ENCODE measurements at regions not wholly inside any gene's neighbourhood (a gene's known extent, or its start where the extent isn't known, plus 50 kb on each side); places are given as distances from the start of the nearest gene placed in this dataset.

- Histone ChIP-seq H3K36me3 (ENCODE audit: insufficient read depth, low read length) (no peaks in the 10 kb centered on the region), H3K4me3 (ENCODE audit: low read length) (no peak overlapping the region), H3K27me3 (ENCODE audit: insufficient read depth, low read length) (no peaks in the 10 kb centered on the region), H3K4me1 (ENCODE audit: insufficient read depth, low read length) (no peaks in the 10 kb centered on the region), H2AFZ (ENCODE audit: low read depth, low read length) (no peak overlapping the region), H3K9me3 (ENCODE audit: low read length) (no peaks in the 10 kb centered on the region)
Measured at GRCh38 chr10:4017336-4017735, 232.3 kb upstream of the KLF6 start.

- H3K9me3 ChIP-seq (ENCODE audit: low read length), result no peaks in the 10 kb centered on the region
- H3K27me3 ChIP-seq (ENCODE audit: insufficient read depth, low read length), result no peaks in the 10 kb centered on the region
- no peaks in the 10 kb centered on the region for H3K4me1 ChIP-seq (ENCODE audit: insufficient read depth, low read length)
- H2AFZ ChIP-seq (ENCODE audit: low read depth, low read length), result no peak overlapping the region
- H3K36me3 ChIP-seq (ENCODE audit: insufficient read depth, low read length), result no peaks in the 10 kb centered on the region
- no peak overlapping the region for H3K4me3 ChIP-seq (ENCODE audit: low read length)
Measured at GRCh38 chr10:4016214-4016740, 231.3 kb upstream of the KLF6 start.

DNA sequence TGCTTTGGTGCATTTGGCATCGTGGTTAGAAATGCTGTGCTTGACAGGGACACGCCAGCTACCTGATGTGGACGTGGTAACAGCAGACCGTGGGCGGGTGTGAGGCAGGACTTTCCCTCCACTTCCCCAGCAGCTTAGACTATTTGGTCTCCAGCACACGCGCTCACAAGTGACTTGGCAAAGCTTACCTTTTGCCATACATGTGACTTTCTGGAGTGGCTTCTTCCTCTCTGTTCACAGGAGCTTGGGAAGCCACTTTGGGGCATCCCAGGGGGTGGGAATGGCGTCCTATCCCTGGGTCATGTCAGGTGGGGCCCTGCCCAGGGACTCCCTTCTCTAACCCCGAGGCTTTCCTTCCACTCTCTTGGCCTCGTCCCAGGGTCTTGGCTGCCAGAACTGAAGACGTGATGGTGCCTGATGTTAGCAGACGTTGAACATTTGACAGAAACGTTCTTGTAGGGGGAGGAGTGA is 228.7 kb upstream of the KLF6 start:
- Histone ChIP-seq H3K27me3 (ENCODE audit: insufficient read depth, low read length) (no peaks in the 10 kb centered on the region), H3K4me1 (ENCODE audit: insufficient read depth, low read length) (peaks cover 5% of the 10 kb centered on the region), H3K36me3 (ENCODE audit: insufficient read depth, low read length) (no peaks in the 10 kb centered on the region), H2AFZ (ENCODE audit: low read depth, low read length) (no peak overlapping the region), H3K4me3 (ENCODE audit: low read length) (no peak overlapping the region), H3K9me3 (ENCODE audit: low read length) (no peaks in the 10 kb centered on the region)

DNA sequence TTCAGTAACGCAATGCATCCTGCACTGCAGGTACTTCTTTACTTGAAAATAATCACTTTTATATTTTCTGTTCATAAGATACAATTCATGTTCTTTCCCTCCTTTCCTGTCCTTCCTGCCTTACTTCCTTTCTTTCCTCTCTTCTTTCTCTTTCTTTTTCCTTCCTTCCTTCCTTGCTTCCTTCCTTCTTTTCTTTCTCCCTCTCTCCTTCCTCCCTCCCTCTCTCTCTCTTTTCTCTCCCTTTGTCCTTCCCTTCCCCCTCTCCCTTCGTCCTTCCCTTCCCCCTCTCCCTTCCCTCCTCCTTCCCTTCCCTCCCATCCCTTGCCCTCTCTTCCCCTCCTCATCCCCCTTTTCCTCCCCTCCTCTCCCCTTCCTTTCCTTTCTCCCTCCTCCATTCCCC is 227.8 kb upstream of the KLF6 start:
- peaks cover 5% of the 10 kb centered on the region for H3K4me1 ChIP-seq (ENCODE audit: insufficient read depth, low read length)
- no peak overlapping the region for H2AFZ ChIP-seq (ENCODE audit: low read depth, low read length)
- H3K4me3 ChIP-seq (ENCODE audit: low read length), result no peak overlapping the region
- no peaks in the 10 kb centered on the region for H3K27me3 ChIP-seq (ENCODE audit: insufficient read depth, low read length)
- H3K36me3 ChIP-seq (ENCODE audit: insufficient read depth, low read length), result no peaks in the 10 kb centered on the region
- H3K9me3 ChIP-seq (ENCODE audit: low read length), result no peaks in the 10 kb centered on the region

- H3K9me3 ChIP-seq (ENCODE audit: low read length), result no peaks in the 10 kb centered on the region
- no peak overlapping the region for H2AFZ ChIP-seq (ENCODE audit: low read depth, low read length)
- peaks cover 5% of the 10 kb centered on the region for H3K4me1 ChIP-seq (ENCODE audit: insufficient read depth, low read length)
- H3K4me3 ChIP-seq (ENCODE audit: low read length), result no peak overlapping the region
- H3K36me3 ChIP-seq (ENCODE audit: insufficient read depth, low read length), result no peaks in the 10 kb centered on the region
- no peaks in the 10 kb centered on the region for H3K27me3 ChIP-seq (ENCODE audit: insufficient read depth, low read length)
Measured at GRCh38 chr10:4011136-4011812, 226.3 kb upstream of the KLF6 start.

DNA sequence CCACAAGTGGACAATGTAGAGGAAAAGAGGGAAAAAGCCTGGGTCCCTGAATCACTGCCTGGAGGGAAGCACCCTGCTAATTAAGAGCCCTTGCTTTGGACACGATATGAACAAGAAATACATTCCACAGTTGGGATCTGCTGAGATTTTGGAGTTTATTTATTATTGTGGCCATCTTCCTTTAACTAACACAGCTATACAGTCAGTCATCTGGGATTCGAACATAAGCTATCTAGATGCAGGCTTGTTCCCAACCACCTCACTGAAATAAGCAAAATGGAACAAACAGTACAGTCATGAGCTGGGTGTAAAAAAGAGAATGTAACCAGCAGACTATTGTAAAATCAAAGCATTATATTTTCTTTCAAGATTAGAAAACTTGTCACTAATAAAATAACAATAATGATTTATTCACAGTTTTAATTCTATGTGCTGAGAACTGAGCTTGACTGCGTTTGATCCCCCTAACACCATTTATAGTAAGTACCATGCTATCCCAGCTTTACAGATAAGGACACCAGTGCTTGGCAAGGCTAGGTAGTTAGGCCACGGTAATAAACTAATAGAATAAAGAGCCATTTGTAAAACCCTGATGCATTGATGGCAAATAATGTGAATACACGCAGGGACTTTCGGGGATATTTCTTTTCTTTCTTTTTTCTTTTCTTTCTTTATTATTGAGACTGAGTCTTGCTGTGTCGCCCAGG is 223.8 kb upstream of the KLF6 start:
- Histone ChIP-seq H3K36me3 (ENCODE audit: insufficient read depth, low read length) (no peaks in the 10 kb centered on the region), H3K27me3 (ENCODE audit: insufficient read depth, low read length) (no peaks in the 10 kb centered on the region), H3K4me1 (ENCODE audit: insufficient read depth, low read length) (peaks cover 5% of the 10 kb centered on the region), H3K4me3 (ENCODE audit: low read length) (no peak overlapping the region), H3K9me3 (ENCODE audit: low read length) (no peaks in the 10 kb centered on the region), H2AFZ (ENCODE audit: low read depth, low read length) (no peak overlapping the region)

DNA sequence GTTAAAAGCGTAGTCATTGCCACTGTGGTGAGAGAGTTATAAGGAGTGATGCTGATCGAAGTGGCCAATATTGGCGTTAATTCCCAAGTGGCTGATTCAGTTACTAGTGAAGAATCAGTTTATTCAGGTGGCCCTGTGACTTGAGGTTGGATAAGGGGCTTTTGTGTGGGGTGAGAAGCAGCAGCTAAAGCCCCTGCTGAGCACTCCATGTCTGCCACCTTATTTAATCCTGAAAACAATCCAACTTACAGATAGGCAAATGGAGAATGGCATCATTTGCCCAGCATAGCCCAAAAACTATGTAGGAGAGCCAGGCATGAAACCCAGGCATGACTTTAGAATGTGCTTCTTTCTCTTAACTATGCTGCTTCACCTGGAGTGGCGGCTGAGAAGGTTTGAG is 222.8 kb upstream of the KLF6 start:
- Histone ChIP-seq H3K4me3 (ENCODE audit: low read length) (no peak overlapping the region), H3K9me3 (ENCODE audit: low read length) (no peaks in the 10 kb centered on the region), H3K27me3 (ENCODE audit: insufficient read depth, low read length) (no peaks in the 10 kb centered on the region), H2AFZ (ENCODE audit: low read depth, low read length) (no peak overlapping the region), H3K4me1 (ENCODE audit: insufficient read depth, low read length) (peaks cover 5% of the 10 kb centered on the region), H3K36me3 (ENCODE audit: insufficient read depth, low read length) (no peaks in the 10 kb centered on the region)

- H3K27me3 ChIP-seq (ENCODE audit: insufficient read depth, low read length), result no peaks in the 10 kb centered on the region
- no peaks in the 10 kb centered on the region for H3K36me3 ChIP-seq (ENCODE audit: insufficient read depth, low read length)
- no peak overlapping the region for H2AFZ ChIP-seq (ENCODE audit: low read depth, low read length)
Measured at GRCh38 chr10:4006858-4007257, 221.8 kb upstream of the KLF6 start.

DNA sequence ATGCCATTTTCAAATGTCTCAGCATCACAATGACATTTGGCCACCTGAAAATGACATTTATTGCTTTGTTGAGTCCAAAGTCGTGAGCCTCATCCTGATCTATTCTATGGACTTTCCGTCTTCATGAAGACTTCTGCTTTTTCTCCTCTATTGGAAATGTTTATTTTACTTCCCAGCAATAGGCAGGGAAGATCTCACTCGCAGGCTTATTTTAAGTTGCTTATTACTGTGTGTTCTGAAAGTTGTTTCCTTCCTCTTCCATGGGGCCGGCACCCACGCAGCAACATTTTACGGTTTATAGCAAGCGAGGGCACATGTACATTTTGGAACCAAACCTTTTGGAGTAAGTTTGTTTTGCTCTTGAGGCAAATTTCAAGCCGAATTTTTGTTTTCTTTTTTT is 221.0 kb upstream of the KLF6 start:
- Histone ChIP-seq H3K36me3 (ENCODE audit: insufficient read depth, low read length) (no peaks in the 10 kb centered on the region), H3K4me3 (ENCODE audit: low read length) (no peak overlapping the region), H3K27me3 (ENCODE audit: insufficient read depth, low read length) (no peaks in the 10 kb centered on the region), H3K9me3 (ENCODE audit: low read length) (no peaks in the 10 kb centered on the region), H3K4me1 (ENCODE audit: insufficient read depth, low read length) (peaks cover 3% of the 10 kb centered on the region), H2AFZ (ENCODE audit: low read depth, low read length) (no peak overlapping the region)

More at GRCh38 chr10:4006858-4007257, 221.8 kb upstream of the KLF6 start:
- H3K9me3 ChIP-seq (ENCODE audit: low read length), result no peaks in the 10 kb centered on the region
- peaks cover 5% of the 10 kb centered on the region for H3K4me1 ChIP-seq (ENCODE audit: insufficient read depth, low read length)
- H3K4me3 ChIP-seq (ENCODE audit: low read length), result no peak overlapping the region

DNA sequence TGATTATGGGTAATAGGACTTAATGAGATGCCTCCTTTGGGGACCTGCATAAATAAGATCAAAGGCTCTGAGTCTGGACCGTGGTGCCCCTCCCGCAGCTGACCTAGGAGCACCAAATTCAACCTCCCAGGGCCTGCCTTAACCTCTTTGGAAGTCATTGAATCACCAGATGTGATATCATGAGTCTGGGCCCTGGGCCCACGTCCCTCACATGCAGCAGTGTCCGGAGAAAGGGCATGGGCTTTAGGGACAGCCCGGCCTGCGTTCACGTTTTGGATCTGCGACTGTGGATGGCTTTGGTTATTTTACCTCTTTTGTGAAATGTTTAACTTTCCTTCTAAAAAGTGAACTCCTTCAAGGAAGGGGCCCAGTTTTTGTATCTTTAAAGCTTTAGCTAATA is 220.0 kb upstream of the KLF6 start:
- no peak overlapping the region for H2AFZ ChIP-seq (ENCODE audit: low read depth, low read length)
- H3K27me3 ChIP-seq (ENCODE audit: insufficient read depth, low read length), result no peaks in the 10 kb centered on the region
- H3K4me3 ChIP-seq (ENCODE audit: low read length), result no peak overlapping the region
- no peaks in the 10 kb centered on the region for H3K4me1 ChIP-seq (ENCODE audit: insufficient read depth, low read length)
- no peaks in the 10 kb centered on the region for H3K9me3 ChIP-seq (ENCODE audit: low read length)
- no peaks in the 10 kb centered on the region for H3K36me3 ChIP-seq (ENCODE audit: insufficient read depth, low read length)

- Histone ChIP-seq H3K9me3 (ENCODE audit: low read length) (no peaks in the 10 kb centered on the region), H2AFZ (ENCODE audit: low read depth, low read length) (no peak overlapping the region), H3K36me3 (ENCODE audit: insufficient read depth, low read length) (no peaks in the 10 kb centered on the region), H3K4me1 (ENCODE audit: insufficient read depth, low read length) (no peaks in the 10 kb centered on the region), H3K27me3 (ENCODE audit: insufficient read depth, low read length) (no peaks in the 10 kb centered on the region), H3K4me3 (ENCODE audit: low read length) (no peak overlapping the region)
Measured at GRCh38 chr10:4004144-4004543, 219.1 kb upstream of the KLF6 start.

DNA sequence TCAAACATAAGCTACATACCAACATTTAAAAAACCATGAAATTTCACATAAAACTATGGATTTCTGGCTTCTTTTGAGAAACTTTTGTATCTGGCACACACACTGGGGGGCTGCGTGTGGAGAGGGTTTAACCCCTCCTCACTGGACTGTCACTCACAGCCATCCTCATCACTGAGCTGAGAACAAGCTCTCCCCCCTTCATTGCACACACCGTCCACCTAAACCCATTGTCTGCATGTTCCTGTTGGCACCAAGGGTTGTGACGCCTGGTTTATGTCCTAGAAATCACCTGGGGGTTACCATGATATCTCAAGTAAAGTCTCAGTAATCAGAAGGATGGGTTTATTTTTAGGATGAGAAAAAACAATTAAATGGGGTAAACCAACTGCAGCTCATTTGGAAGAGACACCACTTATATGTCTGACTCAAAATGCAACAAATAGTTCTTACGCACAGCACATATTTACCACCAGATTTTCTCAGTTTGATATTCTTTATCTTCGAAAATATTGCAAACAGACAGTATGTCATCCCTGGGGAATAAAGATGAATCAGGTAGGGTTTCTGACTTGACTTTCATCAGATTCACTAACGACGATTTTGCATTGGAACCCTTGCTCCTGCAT is 218.5 kb upstream of the KLF6 start:
- Histone ChIP-seq H3K4me1 (ENCODE audit: insufficient read depth, low read length) (no peaks in the 10 kb centered on the region), H3K27me3 (ENCODE audit: insufficient read depth, low read length) (no peaks in the 10 kb centered on the region), H3K9me3 (ENCODE audit: low read length) (no peaks in the 10 kb centered on the region), H2AFZ (ENCODE audit: low read depth, low read length) (no peak overlapping the region), H3K4me3 (ENCODE audit: low read length) (no peak overlapping the region), H3K36me3 (ENCODE audit: insufficient read depth, low read length) (no peaks in the 10 kb centered on the region)

DNA sequence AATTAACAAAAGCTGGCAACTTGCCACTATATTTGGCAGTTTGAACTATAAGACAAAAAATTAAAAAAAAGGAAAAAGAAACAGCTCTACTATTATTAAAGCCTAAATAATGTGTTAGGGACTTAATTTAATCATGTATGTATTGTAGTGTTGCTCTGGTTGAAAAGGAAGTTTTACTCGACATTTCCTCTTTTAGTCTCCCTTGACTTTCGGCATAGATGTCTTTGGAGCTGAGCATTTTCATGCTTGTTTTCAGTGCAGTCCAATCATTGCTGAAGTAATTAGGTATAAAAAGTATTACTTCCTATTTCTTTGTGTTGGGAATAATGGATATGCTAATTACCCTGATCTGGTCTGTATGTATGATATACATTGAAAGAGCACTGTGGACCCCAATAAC is 216.8 kb upstream of the KLF6 start:
- Histone ChIP-seq H3K9me3 (ENCODE audit: low read length) (no peaks in the 10 kb centered on the region), H3K4me1 (ENCODE audit: insufficient read depth, low read length) (no peaks in the 10 kb centered on the region), H3K4me3 (ENCODE audit: low read length) (no peak overlapping the region), H3K27me3 (ENCODE audit: insufficient read depth, low read length) (no peaks in the 10 kb centered on the region), H2AFZ (ENCODE audit: low read depth, low read length) (no peak overlapping the region), H3K36me3 (ENCODE audit: insufficient read depth, low read length) (no peaks in the 10 kb centered on the region)
